MG63 (cell line): ENCODE measurements at regions not wholly inside any gene's neighbourhood (a gene's known extent, or its start where the extent isn't known, plus 50 kb on each side); places are given as distances from the start of the nearest gene placed in this dataset.
"Not testable (repeated sequence)": the region's sequence is repeated elsewhere in the genome, so short reads cannot be mapped to it uniquely, and the experiment has no call there.

Source experiments
- DNase-seq: peaks from one replicate; pipeline ENCODE4 v3.0.0-alpha.2; 2020
- H3K27me3 ChIP-seq: fragments of 250-450 bp; sonication (Bioruptor Pico); 2 replicates; pipeline ENCODE4 v1.5.1; 2020; ENCODE audit warnings: mild to moderate bottlenecking, moderate library complexity
- H3K36me3 ChIP-seq: fragments of 250-450 bp; sonication (Bioruptor Pico); 2 replicates; pipeline ENCODE4 v1.5.1; 2020; ENCODE audit warnings: mild to moderate bottlenecking, moderate library complexity
- H3K4me3 ChIP-seq: fragments of 250-450 bp; sonication (Bioruptor Pico); 2 replicates; pipeline ENCODE4 v1.5.1; 2020; ENCODE audit warnings: mild to moderate bottlenecking, moderate library complexity
- H3K9me3 ChIP-seq: fragments of 250-450 bp; sonication (Bioruptor Pico); 2 replicates; pipeline ENCODE4 v1.5.1; 2020; ENCODE audit warnings: mild to moderate bottlenecking, moderate library complexity

- no peak overlapping the region for H3K4me3 ChIP-seq
- no peaks in the 10 kb centered on the region for H3K36me3 ChIP-seq
- H3K27me3 ChIP-seq = no peaks in the 10 kb centered on the region
- H3K9me3 ChIP-seq = no peaks in the 10 kb centered on the region
- DNase-seq = no peak
Measured at GRCh38 chr2:81403508-81403907, 1099.0 kb upstream of the LRRTM1 start.

- H3K36me3 ChIP-seq = no peaks in the 10 kb centered on the region
- no peaks in the 10 kb centered on the region for H3K27me3 ChIP-seq
- H3K9me3 ChIP-seq = no peaks in the 10 kb centered on the region
- H3K4me3 ChIP-seq = no peak overlapping the region
- no peak for DNase-seq
Measured at GRCh38 chr2:81396417-81397019, 1092.0 kb upstream of the LRRTM1 start.

- Histone ChIP-seq H3K9me3 (no peaks in the 10 kb centered on the region), H3K36me3 (no peaks in the 10 kb centered on the region), H3K27me3 (no peaks in the 10 kb centered on the region), H3K4me3 (no peak overlapping the region)
- DNase-seq = no peak
Measured at GRCh38 chr2:81395746-81396145, 1091.2 kb upstream of the LRRTM1 start.

DNA sequence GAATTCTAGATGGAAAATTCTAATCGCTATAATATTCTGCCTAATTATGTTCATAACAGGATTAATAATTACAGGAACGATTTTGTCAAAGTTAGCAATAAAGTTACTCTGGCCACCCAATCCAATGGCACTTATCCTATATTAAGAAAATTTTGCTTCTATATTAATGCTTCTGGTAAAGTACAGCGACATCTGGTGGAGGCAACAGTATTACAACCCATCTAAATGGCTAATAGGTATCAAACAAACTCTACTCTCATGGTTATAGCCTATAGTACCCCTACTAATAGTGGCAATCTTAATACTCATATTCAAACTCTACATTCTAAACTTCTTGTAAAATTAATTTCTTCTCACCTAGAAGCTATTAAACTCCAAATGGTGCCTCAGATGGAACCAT, 1084.7 kb upstream of the LRRTM1 start:
- Histone ChIP-seq H3K36me3 (no peaks in the 10 kb centered on the region), H3K4me3 (no peak overlapping the region), H3K27me3 (no peaks in the 10 kb centered on the region), H3K9me3 (no peaks in the 10 kb centered on the region; the same call in 1 of the 2 replicates)
- DNase-seq = no peak

- Histone ChIP-seq H3K27me3 (no peaks in the 10 kb centered on the region), H3K9me3 (no peaks in the 10 kb centered on the region), H3K4me3 (no peak overlapping the region), H3K36me3 (no peaks in the 10 kb centered on the region)
- DNase-seq = no peak
Measured at GRCh38 chr2:81363800-81364199, 1059.2 kb upstream of the LRRTM1 start.

DNA sequence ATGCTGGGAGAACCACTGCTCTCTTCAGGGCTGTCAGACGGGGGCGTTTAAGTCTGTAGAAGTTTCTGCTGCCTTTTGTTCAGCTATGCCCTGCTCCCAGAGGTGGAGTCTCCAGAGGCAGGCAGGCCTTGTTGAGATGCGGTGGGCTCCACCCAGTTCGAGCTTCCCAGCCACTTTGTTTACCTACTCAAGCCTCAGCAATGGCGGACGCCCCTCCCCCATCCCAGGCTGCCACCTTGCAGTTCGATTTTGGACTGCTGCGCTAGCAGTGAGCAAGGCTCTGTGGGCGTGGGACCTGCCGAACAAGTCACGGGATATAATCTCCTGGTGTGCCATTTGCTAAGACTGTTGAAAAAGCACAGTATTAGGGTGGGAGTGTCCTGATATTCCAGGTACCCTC, 1057.9 kb upstream of the LRRTM1 start:
- H3K9me3 ChIP-seq, H3K36me3 ChIP-seq, H3K27me3 ChIP-seq, DNase-seq, H3K4me3 ChIP-seq: not testable (repeated sequence)

GRCh38 chr2:81355436-81355835, 1050.9 kb upstream of the LRRTM1 start:
- DNase-seq = no peak

GRCh38 chr2:81334046-81334445, 1029.5 kb upstream of the LRRTM1 start:
- H3K36me3 ChIP-seq = no peaks in the 10 kb centered on the region

More at GRCh38 chr2:81355436-81355835, 1050.9 kb upstream of the LRRTM1 start:
- H3K9me3 ChIP-seq = no peaks in the 10 kb centered on the region
- no peaks in the 10 kb centered on the region for H3K27me3 ChIP-seq
- H3K36me3 ChIP-seq = no peaks in the 10 kb centered on the region
- H3K4me3 ChIP-seq = no peak overlapping the region

DNA sequence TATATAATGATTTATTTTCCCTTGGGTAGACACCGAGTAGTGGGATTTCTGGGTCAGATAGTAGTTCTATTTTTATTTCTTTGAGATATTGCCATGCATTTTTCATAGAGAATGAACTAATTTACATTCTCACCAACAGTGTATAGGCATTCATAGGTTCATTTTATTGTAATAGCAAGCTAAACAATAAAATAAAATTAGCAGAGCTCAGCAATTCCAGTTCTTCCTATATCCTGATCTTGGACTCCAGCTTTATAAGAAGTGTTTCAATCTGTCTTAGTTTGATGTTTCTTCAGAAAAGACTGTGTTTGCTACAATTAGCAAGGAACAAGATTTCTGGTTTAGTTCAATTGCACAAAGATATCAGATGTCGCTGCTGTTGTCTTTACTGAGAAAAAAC, 1024.4 kb upstream of the LRRTM1 start:
- Histone ChIP-seq H3K4me3 (no peak overlapping the region), H3K27me3 (no peaks in the 10 kb centered on the region), H3K9me3 (no peaks in the 10 kb centered on the region), H3K36me3 (no peaks in the 10 kb centered on the region)
- DNase-seq = no peak

More at GRCh38 chr2:81334046-81334445, 1029.5 kb upstream of the LRRTM1 start:
- Histone ChIP-seq H3K27me3 (no peaks in the 10 kb centered on the region), H3K4me3 (no peak overlapping the region), H3K9me3 (no peaks in the 10 kb centered on the region)
- no peak for DNase-seq

DNA sequence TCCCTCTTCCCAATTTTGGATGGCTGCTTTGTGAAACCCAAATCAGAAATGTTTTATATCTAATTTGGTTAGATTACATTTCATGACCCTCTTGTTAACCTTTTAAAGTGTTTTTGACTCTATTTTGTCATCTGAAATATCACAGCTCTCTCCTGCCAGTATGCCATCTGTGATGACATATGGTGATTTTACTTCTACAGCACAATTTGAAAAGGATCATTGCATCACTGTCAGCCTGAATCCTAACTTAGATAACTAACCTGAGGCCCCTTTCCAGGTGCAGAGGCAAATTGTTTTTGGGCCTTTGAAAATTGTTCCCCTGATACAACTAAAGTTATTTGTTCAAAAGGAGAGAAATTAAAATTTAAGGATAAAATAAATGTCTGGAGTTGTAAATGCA, 1023.4 kb upstream of the LRRTM1 start:
- Histone ChIP-seq H3K4me3 (no peak overlapping the region), H3K27me3 (no peaks in the 10 kb centered on the region), H3K9me3 (no peaks in the 10 kb centered on the region), H3K36me3 (no peaks in the 10 kb centered on the region)
- DNase-seq = no peak

DNA sequence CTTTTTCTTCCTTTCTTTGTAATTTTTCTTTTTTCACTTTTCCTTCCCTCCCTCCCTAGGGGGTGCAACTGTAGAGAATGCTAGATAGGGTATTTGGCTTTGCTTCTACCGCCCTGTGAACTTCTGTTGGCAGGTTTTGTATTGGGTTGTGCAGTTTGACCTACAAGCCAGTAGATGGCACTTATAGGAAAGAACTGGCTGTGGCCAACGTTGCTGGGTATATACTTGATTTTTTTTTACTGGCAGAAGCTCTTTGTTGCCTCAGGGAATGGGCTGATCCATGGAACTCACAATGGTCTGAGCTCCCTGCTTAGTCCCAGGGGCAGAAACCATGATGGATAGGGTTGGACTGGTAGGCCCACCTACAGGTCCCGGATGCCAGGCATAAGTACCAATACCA, 1019.5 kb upstream of the LRRTM1 start:
- Histone ChIP-seq H3K36me3 (no peaks in the 10 kb centered on the region), H3K4me3 (no peak overlapping the region), H3K27me3 (no peaks in the 10 kb centered on the region), H3K9me3 (no peaks in the 10 kb centered on the region)
- DNase-seq = no peak

DNA sequence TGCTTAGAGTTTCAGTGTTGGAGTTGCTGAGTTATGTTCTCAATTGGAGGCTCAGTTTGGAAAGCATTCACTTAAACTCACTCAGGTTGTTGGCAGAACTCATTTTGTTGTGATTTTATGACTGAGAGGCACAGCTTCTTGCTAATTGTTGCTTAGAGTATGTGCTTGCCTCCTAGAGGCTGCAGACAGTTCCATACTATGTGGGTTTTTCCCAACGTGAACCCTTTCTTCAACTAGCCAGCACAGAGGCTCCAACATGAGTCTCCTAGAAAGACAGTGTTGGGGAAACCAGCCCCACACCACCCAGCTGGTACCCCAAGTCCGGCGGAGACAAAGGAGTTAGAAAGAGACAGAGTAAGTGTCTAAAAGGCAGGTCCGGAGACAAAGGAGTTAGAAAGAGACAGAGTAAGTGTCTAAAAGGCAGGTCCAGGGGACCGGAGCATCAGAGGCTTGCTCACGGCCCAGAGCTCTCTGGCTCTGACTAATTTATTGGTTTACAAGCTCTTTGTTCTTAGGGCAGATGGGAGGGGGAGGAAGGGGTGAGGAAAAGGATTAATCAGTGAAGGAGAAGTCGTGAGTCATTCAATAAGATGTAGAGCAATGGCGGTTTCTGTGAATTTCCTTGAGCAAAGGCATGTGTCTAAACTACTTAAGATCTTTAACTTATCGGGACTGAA, 999.7 kb upstream of the LRRTM1 start:
- Histone ChIP-seq H3K4me3 (no peak overlapping the region), H3K9me3 (no peaks in the 10 kb centered on the region), H3K27me3 (no peaks in the 10 kb centered on the region), H3K36me3 (no peaks in the 10 kb centered on the region)
- no peak for DNase-seq

GRCh38 chr2:81303321-81303720, 998.8 kb upstream of the LRRTM1 start:
- DNase-seq = no peak
- Histone ChIP-seq H3K4me3 (no peak overlapping the region), H3K9me3 (no peaks in the 10 kb centered on the region), H3K36me3 (no peaks in the 10 kb centered on the region), H3K27me3 (no peaks in the 10 kb centered on the region)

GRCh38 chr2:81299841-81300240, 995.3 kb upstream of the LRRTM1 start:
- no peaks in the 10 kb centered on the region for H3K9me3 ChIP-seq
- no peak overlapping the region for H3K4me3 ChIP-seq
- DNase-seq = no peak
- H3K27me3 ChIP-seq = no peaks in the 10 kb centered on the region
- H3K36me3 ChIP-seq = no peaks in the 10 kb centered on the region

- Histone ChIP-seq H3K27me3 (no peaks in the 10 kb centered on the region), H3K9me3 (no peaks in the 10 kb centered on the region), H3K36me3 (no peaks in the 10 kb centered on the region), H3K4me3 (no peak overlapping the region)
- DNase-seq = no peak
Measured at GRCh38 chr2:81290846-81291245, 986.3 kb upstream of the LRRTM1 start.

- Histone ChIP-seq H3K27me3 (no peaks in the 10 kb centered on the region; the same call in 1 of the 2 replicates), H3K36me3 (no peaks in the 10 kb centered on the region), H3K9me3 (no peaks in the 10 kb centered on the region), H3K4me3 (no peak overlapping the region)
- no peak for DNase-seq
Measured at GRCh38 chr2:81283081-81283480, 978.5 kb upstream of the LRRTM1 start.

DNA sequence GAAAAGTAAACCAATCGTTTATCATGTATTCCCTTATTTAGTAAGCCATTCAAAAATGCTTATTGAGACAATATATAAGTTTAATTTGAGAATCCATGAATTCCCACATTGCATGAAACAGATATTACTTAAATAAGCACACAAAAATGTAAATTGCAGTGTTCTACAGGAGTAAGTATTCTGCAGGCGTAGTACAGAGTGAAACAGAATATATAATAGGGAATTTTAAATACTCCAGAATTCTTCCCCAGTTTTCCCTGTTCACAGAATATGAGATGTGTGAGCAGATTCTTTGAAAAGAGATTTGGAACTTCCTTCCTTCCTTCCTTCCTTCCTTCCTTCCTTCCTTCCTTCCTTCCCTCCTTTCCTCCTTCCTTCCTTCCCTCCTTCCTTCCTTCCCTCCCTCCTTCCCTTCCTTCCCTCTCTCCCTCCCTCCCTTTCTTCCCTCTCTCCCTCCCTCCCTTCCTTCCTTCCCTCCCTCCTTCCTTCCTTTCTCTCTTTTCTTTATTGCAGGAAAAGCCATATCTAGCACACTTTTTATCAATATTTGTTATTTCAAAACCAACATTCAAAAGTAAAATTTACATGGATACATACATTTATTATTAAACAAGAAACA, 977.7 kb upstream of the LRRTM1 start:
- Histone ChIP-seq H3K4me3 (no peak overlapping the region), H3K9me3 (no peaks in the 10 kb centered on the region), H3K36me3 (no peaks in the 10 kb centered on the region), H3K27me3 (no peaks in the 10 kb centered on the region; the same call in 1 of the 2 replicates)
- no peak for DNase-seq

DNA sequence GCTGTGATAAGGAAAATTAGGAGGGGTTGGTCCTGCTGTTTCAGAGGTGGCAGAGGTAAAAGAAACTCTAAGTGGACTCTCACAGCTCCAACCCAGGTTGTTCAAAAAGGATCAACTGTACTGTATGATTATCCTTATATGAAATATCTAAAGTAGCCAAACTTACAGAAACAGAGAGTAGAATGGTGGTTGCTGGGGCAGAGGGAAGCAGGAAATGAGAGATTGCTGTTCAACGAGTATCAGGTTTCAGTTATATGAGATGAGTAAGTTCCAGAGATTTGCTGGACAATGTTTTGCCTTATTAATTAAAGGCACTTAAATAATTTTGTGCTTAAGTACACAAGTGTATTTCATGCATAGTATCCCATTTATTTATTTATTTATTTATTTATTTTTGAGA, 972.0 kb upstream of the LRRTM1 start:
- no peak for DNase-seq
- Histone ChIP-seq H3K27me3 (no peaks in the 10 kb centered on the region; the same call in 1 of the 2 replicates), H3K4me3 (no peak overlapping the region), H3K9me3 (no peaks in the 10 kb centered on the region), H3K36me3 (no peaks in the 10 kb centered on the region)
